Stimulated activated CD8-positive, alpha-beta memory T cell treated with anti-CD3 and anti-CD28 coated beads, Interleukin-12 subunit alpha, Interleukin-12 subunit beta, amount 100 ng/mL, for 1 hour (primary cell): ENCODE measurements at regions not wholly inside any gene's neighbourhood (a gene's known extent, or its start where the extent isn't known, plus 50 kb on each side); places are given as distances from the start of the nearest gene placed in this dataset.

Experiments used
- DNase-seq: peaks from one replicate; pipeline ENCODE4 v3.0.0-alpha.2; 2020; ENCODE audit warnings: low read depth

- no peak for DNase-seq
Observed at GRCh38 chrX:42519666-42520231, 258.2 kb downstream of the PPP1R2C start.

- no peak for DNase-seq
Observed at GRCh38 chrX:42515939-42516338, 262.0 kb downstream of the PPP1R2C start.

- DNase-seq, result no peak
Observed at GRCh38 chrX:42505016-42505415, 272.9 kb downstream of the PPP1R2C start.

- no peak for DNase-seq
Observed at GRCh38 chrX:42499620-42500019, 278.3 kb downstream of the PPP1R2C start.

GRCh38 chrX:42497356-42497755, 280.6 kb downstream of the PPP1R2C start:
- no peak for DNase-seq

GRCh38 chrX:42496239-42496638, 281.7 kb downstream of the PPP1R2C start:
- DNase-seq, result no peak

GRCh38 chrX:42495139-42495538, 282.8 kb downstream of the PPP1R2C start:
- no peak for DNase-seq

- no peak for DNase-seq
Observed at GRCh38 chrX:42491137-42491907, 286.6 kb downstream of the PPP1R2C start.

GRCh38 chrX:42490111-42490510, 287.9 kb downstream of the PPP1R2C start:
- DNase-seq, result no peak

GRCh38 chrX:42485601-42486000, 292.4 kb downstream of the PPP1R2C start:
- DNase-seq, result no peak

GRCh38 chrX:42484233-42484632, 293.7 kb downstream of the PPP1R2C start:
- no peak for DNase-seq

- DNase-seq, result no peak
Observed at GRCh38 chrX:42477396-42477795, 300.6 kb downstream of the PPP1R2C start.

- DNase-seq, result no peak
Observed at GRCh38 chrX:42472727-42473126, 305.2 kb downstream of the PPP1R2C start.

GRCh38 chrX:42466332-42467046, 311.5 kb downstream of the PPP1R2C start:
- no peak for DNase-seq

- DNase-seq, result no peak
Observed at GRCh38 chrX:42465821-42466220, 312.1 kb downstream of the PPP1R2C start.

GRCh38 chrX:42463706-42464490, 314.1 kb downstream of the PPP1R2C start:
- no peak for DNase-seq

GRCh38 chrX:42462917-42463316, 315.0 kb downstream of the PPP1R2C start:
- no peak for DNase-seq

GRCh38 chrX:42460706-42461105, 317.3 kb downstream of the PPP1R2C start:
- no peak for DNase-seq

- DNase-seq, result no peak
Observed at GRCh38 chrX:42459735-42460134, 318.2 kb downstream of the PPP1R2C start.

- DNase-seq, result no peak
Observed at GRCh38 chrX:42456176-42456700, 321.7 kb downstream of the PPP1R2C start.

- DNase-seq, result no peak
Observed at GRCh38 chrX:42450228-42450627, 327.7 kb downstream of the PPP1R2C start.

GRCh38 chrX:42443267-42443666, 334.7 kb downstream of the PPP1R2C start:
- no peak for DNase-seq
